H9 (cell line): ENCODE measurements at regions not wholly inside any gene's neighbourhood (a gene's known extent, or its start where the extent isn't known, plus 50 kb on each side); places are given as distances from the start of the nearest gene placed in this dataset.

Experiments used
- DNase-seq: peaks from one replicate; pipeline ENCODE4 v3.0.0-alpha.2; 2017
- H2AFZ ChIP-seq: one replicate; pipeline ENCODE4 v1.6.1; 2013; ENCODE audit warnings: mild to moderate bottlenecking, low read length, control low read depth, moderate library complexity
- H2AK5ac ChIP-seq: 2 replicates; pipeline ENCODE4 v1.6.1; 2013; ENCODE audit warnings: low read length, control low read depth, mixed read lengths; ENCODE audit not compliant: insufficient read length
- H2BK120ac ChIP-seq: one replicate; pipeline ENCODE4 v1.6.1; 2013; ENCODE audit warnings: low read depth, mild to moderate bottlenecking, low read length, control low read depth, inconsistent platforms; ENCODE audit not compliant: poor library complexity, severe bottlenecking
- H2BK12ac ChIP-seq: 2 replicates; pipeline ENCODE4 v1.6.1; 2013; ENCODE audit warnings: low read length, control low read depth, mixed read lengths, low read depth; ENCODE audit not compliant: insufficient read length
- H2BK15ac ChIP-seq: 2 replicates; pipeline ENCODE4 v1.6.1; 2013; ENCODE audit warnings: low read depth, low read length, control low read depth
- H2BK20ac ChIP-seq: one replicate; pipeline ENCODE4 v1.6.1; 2013; ENCODE audit warnings: low read depth, mild to moderate bottlenecking, low read length, control low read depth, inconsistent platforms; ENCODE audit not compliant: poor library complexity, severe bottlenecking
- H2BK5ac ChIP-seq: 2 replicates; pipeline ENCODE4 v1.6.1; 2013; ENCODE audit warnings: low read length, control low read depth, mixed read lengths; ENCODE audit not compliant: insufficient read length
- H3K14ac ChIP-seq: 2 replicates; pipeline ENCODE4 v1.6.1; 2013; ENCODE audit warnings: low read length, control low read depth; ENCODE audit not compliant: insufficient read depth
- H3K18ac ChIP-seq: 2 replicates; pipeline ENCODE4 v1.6.1; 2013; ENCODE audit warnings: low read depth, mild to moderate bottlenecking, mixed read lengths, low read length, control low read depth; ENCODE audit not compliant: insufficient read length
- H3K23ac ChIP-seq: 2 replicates; pipeline ENCODE4 v1.6.1; 2013; ENCODE audit warnings: low read length, control low read depth, mixed read lengths, low read depth; ENCODE audit not compliant: insufficient read length
- H3K23me2 ChIP-seq: 2 replicates; pipeline ENCODE4 v1.6.1; 2013; ENCODE audit warnings: low read depth, mild to moderate bottlenecking, mixed read lengths, low read length, control low read depth; ENCODE audit not compliant: insufficient read length, poor library complexity, severe bottlenecking
- H3K27ac ChIP-seq: 2 replicates; pipeline ENCODE4 v1.5.1; 2013; ENCODE audit warnings: low read length, control low read depth, mixed read lengths, low read depth; ENCODE audit not compliant: insufficient read length
- H3K27me3 ChIP-seq: 2 replicates; pipeline ENCODE4 v1.6.1; 2013; ENCODE audit warnings: low read length, control low read depth, inconsistent platforms; ENCODE audit not compliant: insufficient read depth
- H3K4ac ChIP-seq: 2 replicates; pipeline ENCODE4 v1.6.1; 2013; ENCODE audit warnings: low read depth, mild to moderate bottlenecking, control low read depth, inconsistent platforms, low read length, moderate library complexity
- H3K4me1 ChIP-seq: 2 replicates; pipeline ENCODE4 v1.6.1; 2013; ENCODE audit warnings: low read length, control low read depth, inconsistent platforms; ENCODE audit not compliant: insufficient read depth
- H3K4me2 ChIP-seq: 2 replicates; pipeline ENCODE4 v1.6.1; 2013; ENCODE audit warnings: low read length, control low read depth, mixed read lengths; ENCODE audit not compliant: insufficient read length, insufficient read depth
- H3K56ac ChIP-seq: 2 replicates; pipeline ENCODE4 v1.6.1; 2013; ENCODE audit warnings: low read depth, mild to moderate bottlenecking, mixed read lengths, low read length, control low read depth; ENCODE audit not compliant: insufficient read length
- H3K79me1 ChIP-seq: 2 replicates; pipeline ENCODE4 v1.6.1; 2013; ENCODE audit warnings: low read depth, mild to moderate bottlenecking, moderate library complexity, low read length, control low read depth, inconsistent platforms; ENCODE audit not compliant: insufficient read depth, poor library complexity, severe bottlenecking
- H3K79me2 ChIP-seq: 2 replicates; pipeline ENCODE4 v1.6.1; 2013; ENCODE audit warnings: low read length, control low read depth, inconsistent platforms; ENCODE audit not compliant: insufficient read depth
- H3K9ac ChIP-seq: 2 replicates; pipeline ENCODE4 v1.6.1; 2013; ENCODE audit warnings: low read length, control low read depth, mixed read lengths; ENCODE audit not compliant: insufficient read length; ENCODE audit errors: extremely low read depth
- H3K9me3 ChIP-seq: one replicate; pipeline ENCODE4 v1.6.1; 2013; ENCODE audit warnings: low read depth, low read length, inconsistent platforms; ENCODE audit not compliant: control insufficient read depth
- H3T11ph ChIP-seq: one replicate; pipeline ENCODE4 v1.6.1; 2013; ENCODE audit warnings: mild to moderate bottlenecking, low read length, control low read depth, inconsistent platforms
- H4K20me1 ChIP-seq: one replicate; pipeline ENCODE4 v1.6.1; 2013; ENCODE audit not compliant: control insufficient read depth, insufficient read length, insufficient read depth
- H4K5ac ChIP-seq: 2 replicates; pipeline ENCODE4 v1.6.1; 2013; ENCODE audit warnings: low read depth, mild to moderate bottlenecking, mixed read lengths, low read length, control low read depth; ENCODE audit not compliant: insufficient read length
- H4K8ac ChIP-seq: replicated peaks from 2 replicates; pipeline ENCODE4 v1.6.1; 2013; ENCODE audit warnings: low read length, control low read depth, mixed read lengths, low read depth; ENCODE audit not compliant: insufficient read length
- H4K91ac ChIP-seq: 2 replicates; pipeline ENCODE4 v1.6.1; 2013; ENCODE audit warnings: low read depth, mild to moderate bottlenecking, moderate library complexity, mixed read lengths, low read length, control low read depth; ENCODE audit not compliant: insufficient read length
- H3K27ac Mint-ChIP-seq, 3 experiments: 2 replicates in 2 of 3; 3 replicates in 1 of 3; pipeline ENCODE4 v1.8.0; 2020 to 2021; ENCODE audit warnings: mixed read lengths in 3 of 3, mild to moderate bottlenecking in 1 of 3, moderate library complexity in 1 of 3
- H3K27me3 Mint-ChIP-seq: 2 replicates; pipeline ENCODE4 v1.8.0; 2021; ENCODE audit warnings: low read depth, mild to moderate bottlenecking, moderate library complexity, mixed read lengths
- H3K36me3 Mint-ChIP-seq, 3 experiments: 2 replicates in 2 of 3; 3 replicates in 1 of 3; pipeline ENCODE4 v1.8.0; 2020 to 2021; ENCODE audit warnings: low read depth in 3 of 3, mixed read lengths in 3 of 3; ENCODE audit not compliant: insufficient read depth in 1 of 3
- H3K4me1 Mint-ChIP-seq, 2 experiments: 2 replicates each; pipeline ENCODE4 v1.8.0; 2020; ENCODE audit warnings: mixed read lengths in 2 of 2
- H3K4me3 Mint-ChIP-seq, 2 experiments: 2 replicates in 1 of 2; 3 replicates in 1 of 2; pipeline ENCODE4 v1.8.0; 2020 to 2021; ENCODE audit warnings: mild to moderate bottlenecking in 2 of 2, mixed read lengths in 2 of 2, moderate library complexity in 1 of 2
- H3K9me3 Mint-ChIP-seq, 2 experiments: 2 replicates in 1 of 2; 3 replicates in 1 of 2; pipeline ENCODE4 v1.8.0; 2020; ENCODE audit warnings: mild to moderate bottlenecking in 2 of 2, mixed read lengths in 2 of 2, moderate library complexity in 1 of 2
- TF ChIP-seq, protein P1 (sequence below): fragments of 200-600 bp; sonication (generic); conservative IDR thresholded peaks from 3 replicates; pipeline ENCODE4 v1.8.0; 2021; ENCODE audit warnings: antibody characterized with exemption, mild to moderate bottlenecking

DNA sequence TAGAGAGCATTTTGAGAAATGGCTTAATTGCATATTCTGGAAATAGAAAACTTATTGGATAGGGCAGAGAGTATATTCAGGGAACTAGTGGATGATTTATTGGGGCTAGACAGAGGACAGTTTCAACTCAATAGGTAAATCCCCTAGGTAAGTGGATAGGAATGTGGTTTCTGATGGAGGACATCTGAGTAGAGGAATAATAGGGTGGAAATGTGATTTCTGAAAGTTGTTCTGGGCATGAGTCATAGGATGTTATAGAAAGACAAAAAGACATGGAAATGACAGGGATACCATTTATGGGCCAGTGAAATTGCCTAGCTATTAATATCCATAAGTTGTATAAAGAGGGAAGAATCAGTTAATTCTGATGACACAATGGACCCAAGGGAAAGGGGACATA, 563.3 kb upstream of the GOLIM4 start:
- Mint-ChIP-seq H3K4me3 (no peak overlapping the region), H3K27ac (peak overlapping the region in 1 of 3 experiments; percentile 48; a peak in 1 of 7 replicates)
- H4K20me1 ChIP-seq, result no peaks in the 10 kb centered on the region

More for the DNA sequence above, 563.3 kb upstream of the GOLIM4 start:
- H2BK20ac ChIP-seq, result no peak overlapping the region
- H3K18ac ChIP-seq, result no peak overlapping the region
- no peaks in the 10 kb centered on the region for H3K27me3 ChIP-seq
- H2BK15ac ChIP-seq, result no peak overlapping the region
- Mint-ChIP-seq H3K27me3 (no peaks in the 10 kb centered on the region), H3K4me1 (peaks cover 14 to 15% of the 10 kb centered on the region in 2 experiments), H3K9me3 (peaks cover 9 to 11% of the 10 kb centered on the region in 2 experiments; a peak in 4 of 5 replicates), H3K36me3 (peaks cover 2 to 14% (median 5%) of the 10 kb centered on the region in 3 experiments; a peak in 6 of 7 replicates)
- H3K23me2 ChIP-seq, result no peaks in the 10 kb centered on the region
- no peak overlapping the region for H3K56ac ChIP-seq
- DNase-seq, result no peak
- no peaks in the 10 kb centered on the region; the same call in 1 of the 2 replicates for H3K4me1 ChIP-seq
- TF ChIP-seq, protein P1, sequence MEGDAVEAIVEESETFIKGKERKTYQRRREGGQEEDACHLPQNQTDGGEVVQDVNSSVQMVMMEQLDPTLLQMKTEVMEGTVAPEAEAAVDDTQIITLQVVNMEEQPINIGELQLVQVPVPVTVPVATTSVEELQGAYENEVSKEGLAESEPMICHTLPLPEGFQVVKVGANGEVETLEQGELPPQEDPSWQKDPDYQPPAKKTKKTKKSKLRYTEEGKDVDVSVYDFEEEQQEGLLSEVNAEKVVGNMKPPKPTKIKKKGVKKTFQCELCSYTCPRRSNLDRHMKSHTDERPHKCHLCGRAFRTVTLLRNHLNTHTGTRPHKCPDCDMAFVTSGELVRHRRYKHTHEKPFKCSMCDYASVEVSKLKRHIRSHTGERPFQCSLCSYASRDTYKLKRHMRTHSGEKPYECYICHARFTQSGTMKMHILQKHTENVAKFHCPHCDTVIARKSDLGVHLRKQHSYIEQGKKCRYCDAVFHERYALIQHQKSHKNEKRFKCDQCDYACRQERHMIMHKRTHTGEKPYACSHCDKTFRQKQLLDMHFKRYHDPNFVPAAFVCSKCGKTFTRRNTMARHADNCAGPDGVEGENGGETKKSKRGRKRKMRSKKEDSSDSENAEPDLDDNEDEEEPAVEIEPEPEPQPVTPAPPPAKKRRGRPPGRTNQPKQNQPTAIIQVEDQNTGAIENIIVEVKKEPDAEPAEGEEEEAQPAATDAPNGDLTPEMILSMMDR, result no peak
- H3K23ac ChIP-seq, result no peak overlapping the region
- no peak overlapping the region for H3K27ac ChIP-seq
- H3K79me1 ChIP-seq, result no peaks in the 10 kb centered on the region
- H4K5ac ChIP-seq, result no peak overlapping the region
- H2BK5ac ChIP-seq, result no peak overlapping the region
- no peak overlapping the region for H3K9ac ChIP-seq
- H3K14ac ChIP-seq, result no peak overlapping the region
- no peak overlapping the region for H2BK12ac ChIP-seq
- H3K4me2 ChIP-seq, result no peak overlapping the region
- H3K79me2 ChIP-seq, result no peaks in the 10 kb centered on the region
- no peak overlapping the region for H3K4ac ChIP-seq
- H2AK5ac ChIP-seq, result no peak overlapping the region
- H3K9me3 ChIP-seq, result no peaks in the 10 kb centered on the region
- H2BK120ac ChIP-seq, result no peak overlapping the region
- no peak overlapping the region for H2AFZ ChIP-seq
- H4K8ac ChIP-seq, result no peak overlapping the region
- H3T11ph ChIP-seq, result no peak overlapping the region
- no peak overlapping the region for H4K91ac ChIP-seq
